NCI-H1048 (cell line): ENCODE measurements at regions not wholly inside any gene's neighbourhood (a gene's known extent, or its start where the extent isn't known, plus 50 kb on each side); places are given as distances from the start of the nearest gene placed in this dataset.

Source experiments
- DNase-seq: peaks from one replicate; lab custom pipeline; 2025; lab: John Stamatoyannopoulos, UW

- DNase-seq, result no peak
Observed at GRCh38 chr3:148389916-148390315, 307.8 kb upstream of the AGTR1 start.

- no peak for DNase-seq
Observed at GRCh38 chr3:148395821-148396220, 301.9 kb upstream of the AGTR1 start.

GRCh38 chr3:148400754-148401153 is 296.9 kb upstream of the AGTR1 start:
- no peak for DNase-seq

GRCh38 chr3:148408667-148409066 is 289.0 kb upstream of the AGTR1 start:
- no peak for DNase-seq

- no peak for DNase-seq
Observed at GRCh38 chr3:148420242-148420641, 277.5 kb upstream of the AGTR1 start.

GRCh38 chr3:148428862-148429605 is 268.7 kb upstream of the AGTR1 start:
- DNase-seq, result no peak

GRCh38 chr3:148433665-148434064 is 264.0 kb upstream of the AGTR1 start:
- no peak for DNase-seq

GRCh38 chr3:148435534-148435933 is 262.2 kb upstream of the AGTR1 start:
- DNase-seq, result no peak

GRCh38 chr3:148439254-148439822 is 258.4 kb upstream of the AGTR1 start:
- no peak for DNase-seq

- DNase-seq, result no peak
Observed at GRCh38 chr3:148441191-148441590, 256.5 kb upstream of the AGTR1 start.

GRCh38 chr3:148450819-148451218 is 246.9 kb upstream of the AGTR1 start:
- no peak for DNase-seq

- no peak for DNase-seq
Observed at GRCh38 chr3:148451969-148452368, 245.7 kb upstream of the AGTR1 start.

- no peak for DNase-seq
Observed at GRCh38 chr3:148453781-148454191, 243.9 kb upstream of the AGTR1 start.

- DNase-seq, result no peak
Observed at GRCh38 chr3:148455098-148455497, 242.6 kb upstream of the AGTR1 start.

- no peak for DNase-seq
Observed at GRCh38 chr3:148457886-148458285, 239.8 kb upstream of the AGTR1 start.

- DNase-seq, result no peak
Observed at GRCh38 chr3:148459931-148460513, 237.7 kb upstream of the AGTR1 start.

- DNase-seq, result no peak
Observed at GRCh38 chr3:148460686-148461085, 237.0 kb upstream of the AGTR1 start.

GRCh38 chr3:148464246-148464645 is 233.5 kb upstream of the AGTR1 start:
- DNase-seq, result no peak

GRCh38 chr3:148466143-148466542 is 231.6 kb upstream of the AGTR1 start:
- no peak for DNase-seq

GRCh38 chr3:148466980-148467740 is 230.5 kb upstream of the AGTR1 start:
- DNase-seq, result no peak

GRCh38 chr3:148477375-148477774 is 220.3 kb upstream of the AGTR1 start:
- DNase-seq, result no peak

- no peak for DNase-seq
Observed at GRCh38 chr3:148493631-148494030, 204.1 kb upstream of the AGTR1 start.

GRCh38 chr3:148494451-148494850 is 203.3 kb upstream of the AGTR1 start:
- DNase-seq, result no peak
